ENCODE measurements at regions not wholly inside any gene's neighbourhood (a gene's known extent, or its start where the extent isn't known, plus 50 kb on each side); places are given as distances from the start of the nearest gene placed in this dataset.

- TF ChIP-seq CTCF (IDR thresholded peaks at IDR 0.05; ENCODE audit: borderline replicate concordance, control extremely low read depth, extremely low read depth, insufficient read depth, missing control alignments), result no peak
- in situ Hi-C loops (cut with MboI; ENCODE audit: low sequenced_read_pairs, unreplicated experiment), result no loop called here
- no peak for DNase-seq (ENCODE audit: low spot score)
Observed at GRCh38 chr1:239262538-239262937, 123.8 kb upstream of the CHRM3 start.

- in situ Hi-C loops (cut with MboI; ENCODE audit: low sequenced_read_pairs, unreplicated experiment), result no loop called here
- TF ChIP-seq CTCF (IDR thresholded peaks at IDR 0.05; ENCODE audit: borderline replicate concordance, control extremely low read depth, extremely low read depth, insufficient read depth, missing control alignments), result no peak
- no peak for DNase-seq (ENCODE audit: low spot score)
Observed at GRCh38 chr1:239261521-239261920, 124.8 kb upstream of the CHRM3 start.

GRCh38 chr1:239260842-239261241 is 125.5 kb upstream of the CHRM3 start:
- in situ Hi-C loops (cut with MboI; ENCODE audit: low sequenced_read_pairs, unreplicated experiment), result no loop called here
- TF ChIP-seq CTCF (IDR thresholded peaks at IDR 0.05; ENCODE audit: borderline replicate concordance, control extremely low read depth, extremely low read depth, insufficient read depth, missing control alignments), result no peak

DNA sequence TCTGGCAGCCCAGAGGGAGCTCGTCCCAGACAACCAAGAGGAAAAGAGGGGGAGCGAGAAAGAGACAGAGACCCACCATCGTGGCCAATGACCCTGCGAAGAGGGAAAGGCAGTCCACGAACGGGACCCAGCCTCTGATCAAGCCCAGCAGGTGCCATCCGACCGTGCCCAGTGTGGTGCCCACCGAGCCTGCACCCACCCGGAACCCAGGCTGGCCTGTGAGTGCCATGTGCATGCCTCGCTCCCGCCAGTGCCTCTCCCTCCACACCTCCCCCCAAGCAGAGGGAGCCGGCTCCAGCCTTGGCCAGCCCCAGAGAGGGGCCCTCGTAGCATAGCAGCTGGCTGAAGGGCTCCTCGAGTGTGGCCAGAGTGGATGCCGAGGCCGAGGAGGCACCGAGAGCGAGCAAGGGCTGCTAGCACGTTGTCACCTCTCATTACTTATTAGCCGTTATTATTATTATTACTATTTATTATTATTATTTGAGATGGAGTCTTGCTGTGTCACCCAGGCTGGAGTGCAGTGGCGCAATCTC is 130.7 kb upstream of the CHRM3 start:
- no peak for TF ChIP-seq CTCF (IDR thresholded peaks at IDR 0.05; ENCODE audit: borderline replicate concordance, control extremely low read depth, extremely low read depth, insufficient read depth, missing control alignments)
- in situ Hi-C loops (cut with MboI; ENCODE audit: low sequenced_read_pairs, unreplicated experiment), result no loop called here
- no peak for DNase-seq (ENCODE audit: low spot score)

More at GRCh38 chr1:239260842-239261241, 125.5 kb upstream of the CHRM3 start:
- no peak for DNase-seq (ENCODE audit: low spot score)

GRCh38 chr1:239254999-239255398 is 131.4 kb upstream of the CHRM3 start:
- no peak for DNase-seq (ENCODE audit: low spot score)
- in situ Hi-C loops (cut with MboI; ENCODE audit: low sequenced_read_pairs, unreplicated experiment), result no loop called here
- TF ChIP-seq CTCF (IDR thresholded peaks at IDR 0.05; ENCODE audit: borderline replicate concordance, control extremely low read depth, extremely low read depth, insufficient read depth, missing control alignments), result no peak

GRCh38 chr1:239253032-239253431 is 133.3 kb upstream of the CHRM3 start:
- DNase-seq (ENCODE audit: low spot score), result no peak
- no peak for TF ChIP-seq CTCF (IDR thresholded peaks at IDR 0.05; ENCODE audit: borderline replicate concordance, control extremely low read depth, extremely low read depth, insufficient read depth, missing control alignments)
- in situ Hi-C loops (cut with MboI; ENCODE audit: low sequenced_read_pairs, unreplicated experiment), result no loop called here

All from GM13976 (cell line).